ENCODE measurements at regions not wholly inside any gene's neighbourhood (a gene's known extent, or its start where the extent isn't known, plus 50 kb on each side); places are given as distances from the start of the nearest gene placed in this dataset.

DNA sequence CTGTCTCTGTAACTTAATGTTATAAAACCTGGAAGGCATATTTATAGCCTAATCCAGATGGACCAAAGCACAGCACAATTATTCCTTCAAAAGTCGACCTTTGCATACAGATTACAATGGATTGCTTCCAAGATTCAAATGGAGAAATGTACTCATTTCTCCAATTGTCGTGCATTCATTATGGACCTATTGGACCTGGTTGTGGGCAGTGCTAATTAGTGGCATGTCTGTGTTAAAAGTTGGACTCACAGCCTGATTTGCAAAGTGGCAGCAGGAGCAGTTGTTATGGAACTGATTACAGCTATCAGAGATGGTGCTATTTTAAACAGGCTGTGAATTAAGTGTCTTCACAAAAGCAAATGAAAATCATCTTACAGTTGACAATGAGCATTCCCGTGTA, 1529.3 kb upstream of the SLC10A2 start:
- TF ChIP-seq HOXA7 (CRISPR knock-in tag; IDR thresholded peaks at IDR 0.05; ENCODE audit: borderline replicate concordance) (no peak), ZNF114 (tag by site-specific recombination; IDR thresholded peaks at IDR 0.05) (no peak), CTCF (tag by site-specific recombination; IDR thresholded peaks at IDR 0.05) (no peak), OVOL3 (tag by site-specific recombination; IDR thresholded peaks at IDR 0.05) (no peak), REPIN1 (tag by site-specific recombination; IDR thresholded peaks at IDR 0.05; ENCODE audit: low read depth) (no peak), ZFP37 (tag by site-specific recombination; IDR thresholded peaks at IDR 0.05) (no peak), ZNF274 (IDR thresholded peaks at IDR 0.05; ENCODE audit: low read length) (no peak), ZNF274 (tag by site-specific recombination; IDR thresholded peaks at IDR 0.05; ENCODE audit: borderline replicate concordance) (no peak), ZNF221 (tag by site-specific recombination; IDR thresholded peaks at IDR 0.05; ENCODE audit: borderline replicate concordance) (no peak), ZIC2 (tag by site-specific recombination; IDR thresholded peaks at IDR 0.05) (no peak), ZBTB11 (tag by site-specific recombination; conservative IDR thresholded peaks at IDR 0.05; ENCODE audit: low read depth) (no peak), ZNF544 (tag by site-specific recombination; IDR thresholded peaks at IDR 0.05) (no peak), SP7 (tag by site-specific recombination; IDR thresholded peaks at IDR 0.05) (no peak), MEIS1 (CRISPR knock-in tag; IDR thresholded peaks at IDR 0.05; ENCODE audit: borderline replicate concordance) (no peak)
